Brain microvascular endothelial cell (primary cell): ENCODE measurements at regions not wholly inside any gene's neighbourhood (a gene's known extent, or its start where the extent isn't known, plus 50 kb on each side); places are given as distances from the start of the nearest gene placed in this dataset.

Experiments
- DNase-seq: peaks from one replicate; pipeline ENCODE4 v3.0.0-alpha.2; 2020
- H3K27ac ChIP-seq: fragments of 250-450 bp; sonication (Bioruptor Pico); 2 replicates; pipeline ENCODE4 v1.5.1; 2020; ENCODE audit warnings: mild to moderate bottlenecking, moderate library complexity
- H3K27me3 ChIP-seq: fragments of 250-450 bp; sonication (Bioruptor Pico); replicated peaks from 2 replicates; pipeline ENCODE4 v1.5.1; 2020; ENCODE audit warnings: mild to moderate bottlenecking
- H3K36me3 ChIP-seq: fragments of 250-450 bp; sonication (Bioruptor Pico); replicated peaks from 2 replicates; pipeline ENCODE4 v1.5.1; 2020; ENCODE audit warnings: mild to moderate bottlenecking
- H3K4me3 ChIP-seq: 2 replicates; pipeline ENCODE4 v1.5.1; 2011; ENCODE audit warnings: low read depth, mild to moderate bottlenecking, control low read depth, low read length, moderate library complexity
- in situ Hi-C: cut with HindIII; loops from 2 replicates; pipeline ENCODE4 v1.10.0; 2017; ENCODE audit warnings: low sequenced_read_pairs, low pct_ligation_motif_present
- TF ChIP-seq, protein P1 (sequence below): IDR thresholded peaks from 2 replicates; pipeline ENCODE4 v1.5.1; 2011; ENCODE audit warnings: low read depth, mild to moderate bottlenecking, moderate library complexity, low read length, control low read depth, inconsistent platforms; ENCODE audit errors: missing control alignments

DNA sequence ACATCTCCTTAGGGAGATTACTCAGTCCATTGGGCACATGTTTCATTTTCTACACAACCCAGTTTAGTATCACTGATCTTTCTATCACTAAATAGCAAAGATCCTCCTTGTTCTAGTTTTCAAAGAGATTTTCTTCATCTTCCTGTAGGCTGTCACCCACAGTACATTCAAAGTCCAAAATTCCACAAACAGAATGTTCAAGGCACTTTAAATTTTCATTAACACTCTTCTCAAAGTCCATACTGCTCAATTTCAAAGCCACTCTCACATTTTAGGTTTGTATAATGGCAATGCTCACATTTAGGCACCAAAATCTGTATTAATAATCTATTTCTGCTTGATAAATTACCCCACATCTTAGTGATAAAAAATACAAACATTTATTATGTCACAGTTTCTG lies 152.8 kb downstream of the FSIP2 start:
- no peak overlapping the region for H3K4me3 ChIP-seq
- no peak overlapping the region for H3K27ac ChIP-seq
- no peaks in the 10 kb centered on the region for H3K27me3 ChIP-seq
- in situ Hi-C loops = no loop called here
- DNase-seq = no peak
- TF ChIP-seq, protein P1, sequence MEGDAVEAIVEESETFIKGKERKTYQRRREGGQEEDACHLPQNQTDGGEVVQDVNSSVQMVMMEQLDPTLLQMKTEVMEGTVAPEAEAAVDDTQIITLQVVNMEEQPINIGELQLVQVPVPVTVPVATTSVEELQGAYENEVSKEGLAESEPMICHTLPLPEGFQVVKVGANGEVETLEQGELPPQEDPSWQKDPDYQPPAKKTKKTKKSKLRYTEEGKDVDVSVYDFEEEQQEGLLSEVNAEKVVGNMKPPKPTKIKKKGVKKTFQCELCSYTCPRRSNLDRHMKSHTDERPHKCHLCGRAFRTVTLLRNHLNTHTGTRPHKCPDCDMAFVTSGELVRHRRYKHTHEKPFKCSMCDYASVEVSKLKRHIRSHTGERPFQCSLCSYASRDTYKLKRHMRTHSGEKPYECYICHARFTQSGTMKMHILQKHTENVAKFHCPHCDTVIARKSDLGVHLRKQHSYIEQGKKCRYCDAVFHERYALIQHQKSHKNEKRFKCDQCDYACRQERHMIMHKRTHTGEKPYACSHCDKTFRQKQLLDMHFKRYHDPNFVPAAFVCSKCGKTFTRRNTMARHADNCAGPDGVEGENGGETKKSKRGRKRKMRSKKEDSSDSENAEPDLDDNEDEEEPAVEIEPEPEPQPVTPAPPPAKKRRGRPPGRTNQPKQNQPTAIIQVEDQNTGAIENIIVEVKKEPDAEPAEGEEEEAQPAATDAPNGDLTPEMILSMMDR = no peak
- no peaks in the 10 kb centered on the region for H3K36me3 ChIP-seq

DNA sequence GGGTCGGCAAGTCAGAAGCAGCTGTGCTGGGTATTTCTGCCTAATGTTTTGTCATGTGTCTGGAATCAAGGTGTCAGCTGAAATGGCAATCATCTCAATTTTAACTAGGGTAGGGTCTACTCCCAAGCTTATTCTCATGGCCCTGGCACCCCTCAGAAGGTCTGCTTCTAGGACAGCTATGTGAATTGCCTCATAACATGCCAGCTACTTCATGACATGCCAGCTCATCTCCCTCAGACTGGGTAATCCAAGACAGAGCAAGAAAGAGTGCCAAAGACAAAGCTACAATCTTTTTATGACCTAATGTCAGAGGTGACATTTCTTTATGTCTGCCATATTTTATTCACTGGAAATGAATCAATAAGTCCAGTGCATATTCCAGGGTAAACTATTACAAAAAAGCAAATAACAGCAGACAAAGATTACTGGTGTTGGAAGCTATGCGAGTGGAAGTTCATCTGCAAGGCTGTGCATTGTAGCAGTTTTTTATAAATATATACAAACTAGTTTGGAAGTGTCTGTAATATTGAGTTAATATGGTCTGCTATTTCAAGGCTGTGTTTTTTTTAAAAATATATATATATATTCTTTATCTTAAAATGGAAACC lies 153.3 kb downstream of the FSIP2 start:
- DNase-seq = no peak
- no peaks in the 10 kb centered on the region for H3K36me3 ChIP-seq
- H3K27ac ChIP-seq = no peak overlapping the region
- no peak overlapping the region for H3K4me3 ChIP-seq
- in situ Hi-C loops = no loop called here
- H3K27me3 ChIP-seq = no peaks in the 10 kb centered on the region
- TF ChIP-seq, protein P1 = no peak

DNA sequence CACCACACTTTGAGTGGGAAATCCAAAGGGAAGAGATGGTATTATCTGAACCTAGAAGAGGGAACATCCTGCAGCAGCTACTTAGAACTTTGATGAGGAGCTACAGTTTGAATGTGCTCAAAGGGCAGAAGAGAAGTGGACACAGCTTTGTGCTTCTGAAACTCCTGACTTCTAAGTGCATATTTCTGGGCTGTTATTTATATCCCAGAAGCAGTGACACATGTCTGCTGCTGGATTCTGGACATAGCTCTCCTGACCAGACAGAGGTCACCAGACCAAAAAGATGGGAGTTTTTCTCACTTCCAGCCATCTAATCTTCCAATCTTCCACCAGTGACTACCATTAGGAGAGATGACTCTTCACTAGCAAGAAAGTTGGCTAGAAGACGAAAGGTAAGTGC lies 153.9 kb downstream of the FSIP2 start:
- no peaks in the 10 kb centered on the region for H3K27me3 ChIP-seq
- no peak overlapping the region for H3K4me3 ChIP-seq
- TF ChIP-seq, protein P1 = no peak
- no peak for DNase-seq
- no peaks in the 10 kb centered on the region for H3K36me3 ChIP-seq
- in situ Hi-C loops = no loop called here
- H3K27ac ChIP-seq = no peak overlapping the region

DNA sequence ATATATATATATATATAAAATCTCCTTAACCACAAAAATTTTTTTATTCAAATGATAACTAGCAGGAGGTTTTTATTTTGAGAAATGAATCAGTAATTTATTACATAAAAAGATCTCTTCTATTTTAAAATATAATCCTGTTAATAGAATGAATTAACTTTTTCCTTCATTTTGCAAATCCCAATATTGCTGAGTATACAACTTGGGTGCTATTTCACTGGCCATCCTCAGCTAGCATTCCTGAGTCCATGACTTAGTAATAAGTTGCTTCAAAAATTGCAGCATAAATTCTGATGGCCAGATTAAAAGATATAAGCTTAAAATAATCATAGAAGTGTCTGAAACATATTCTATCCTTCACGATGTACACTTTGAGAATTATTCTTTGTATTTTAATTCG lies 155.6 kb downstream of the FSIP2 start:
- Histone ChIP-seq H3K36me3 (no peaks in the 10 kb centered on the region), H3K4me3 (no peak overlapping the region), H3K27ac (no peak overlapping the region), H3K27me3 (no peaks in the 10 kb centered on the region)
- in situ Hi-C loops = no loop called here
- TF ChIP-seq, protein P1 = no peak
- no peak for DNase-seq

DNA sequence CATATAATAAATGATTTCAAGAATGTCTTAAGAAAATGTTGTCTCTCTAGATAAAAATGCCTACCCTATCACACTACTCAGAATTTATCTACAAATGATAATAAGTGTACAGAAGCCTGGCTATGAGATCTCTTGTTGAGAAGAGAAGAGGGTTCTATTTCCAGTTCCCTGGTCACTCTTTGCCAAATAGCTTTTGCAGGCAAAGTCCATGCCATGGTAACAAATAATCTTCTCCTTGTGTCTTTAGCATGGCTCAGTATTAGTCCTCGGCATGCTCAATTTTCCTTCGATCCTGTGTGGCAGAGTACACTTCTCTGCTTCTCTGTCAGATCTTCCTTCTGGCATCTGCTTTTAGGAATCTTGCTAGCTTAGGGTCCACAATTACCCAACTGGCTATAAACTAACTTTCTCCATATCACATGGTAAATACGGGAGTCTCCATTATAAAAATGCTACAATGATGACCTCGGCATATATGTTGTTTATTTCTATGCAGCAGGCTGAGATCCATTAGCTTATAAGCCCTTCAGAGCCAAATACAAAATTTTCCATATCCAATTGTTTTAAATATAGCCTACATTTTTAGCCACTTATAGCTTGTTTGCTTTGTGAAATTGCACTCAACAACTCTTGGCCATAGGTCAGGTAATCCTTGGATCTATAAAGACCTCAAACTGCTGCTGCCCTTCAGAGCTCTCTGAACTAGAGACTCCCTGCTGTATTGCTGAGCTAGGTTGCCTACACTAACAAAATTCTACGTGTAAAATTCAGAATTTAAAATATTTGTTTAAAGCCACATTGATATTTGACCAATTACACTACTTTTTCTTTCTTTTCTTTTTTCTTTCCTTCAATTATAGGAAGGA lies 157.5 kb downstream of the FSIP2 start:
- Histone ChIP-seq H3K27me3 (no peaks in the 10 kb centered on the region), H3K27ac (no peak overlapping the region), H3K36me3 (no peaks in the 10 kb centered on the region), H3K4me3 (no peak overlapping the region)
- DNase-seq = no peak
- in situ Hi-C loops = no loop called here
- TF ChIP-seq, protein P1 = no peak

DNA sequence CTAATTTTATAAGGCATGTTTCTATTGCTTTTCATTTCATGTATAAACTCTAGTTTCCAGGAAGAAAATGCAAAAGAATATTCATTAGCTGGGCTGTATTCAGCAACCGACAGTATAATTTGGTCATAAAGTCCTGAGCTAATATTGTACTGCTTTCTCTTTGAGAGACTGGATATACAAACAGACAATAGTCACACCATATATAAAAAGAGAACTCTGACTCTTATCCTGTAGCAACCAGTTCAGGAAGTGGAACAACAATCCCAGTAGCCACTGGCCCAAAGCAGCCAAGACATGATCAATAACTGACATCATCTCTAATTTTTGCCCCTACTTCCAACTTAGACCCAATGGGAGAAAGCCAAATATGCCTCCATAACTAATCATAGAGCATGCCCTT lies 160.8 kb downstream of the FSIP2 start:
- Histone ChIP-seq H3K4me3 (no peak overlapping the region), H3K27ac (no peak overlapping the region), H3K27me3 (no peaks in the 10 kb centered on the region), H3K36me3 (no peaks in the 10 kb centered on the region)
- in situ Hi-C loops = no loop called here
- no peak for DNase-seq
- TF ChIP-seq, protein P1 = no peak
